ENCODE measurements at regions not wholly inside any gene's neighbourhood (a gene's known extent, or its start where the extent isn't known, plus 50 kb on each side); places are given as distances from the start of the nearest gene placed in this dataset.

DNA sequence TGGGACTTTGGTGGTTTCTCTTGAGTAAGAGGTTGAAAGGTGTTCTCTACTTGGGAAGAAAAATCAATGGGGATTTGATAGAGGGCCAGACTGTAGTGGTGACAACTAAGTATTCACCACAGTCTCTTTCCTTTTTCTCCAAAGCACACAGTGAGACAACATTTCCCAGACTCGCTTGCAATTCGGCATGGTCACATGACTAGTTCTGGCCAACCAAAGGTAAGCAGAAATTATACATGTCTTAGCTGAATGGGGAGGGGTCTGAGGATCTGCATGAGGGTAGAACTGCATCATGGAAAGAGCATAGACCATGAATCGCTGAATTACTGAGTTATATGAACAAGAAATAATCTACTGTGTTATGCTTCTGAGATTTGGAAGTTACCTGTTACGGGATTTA, 144.5 kb upstream of the MYRIP start:
- TF ChIP-seq, protein P1, sequence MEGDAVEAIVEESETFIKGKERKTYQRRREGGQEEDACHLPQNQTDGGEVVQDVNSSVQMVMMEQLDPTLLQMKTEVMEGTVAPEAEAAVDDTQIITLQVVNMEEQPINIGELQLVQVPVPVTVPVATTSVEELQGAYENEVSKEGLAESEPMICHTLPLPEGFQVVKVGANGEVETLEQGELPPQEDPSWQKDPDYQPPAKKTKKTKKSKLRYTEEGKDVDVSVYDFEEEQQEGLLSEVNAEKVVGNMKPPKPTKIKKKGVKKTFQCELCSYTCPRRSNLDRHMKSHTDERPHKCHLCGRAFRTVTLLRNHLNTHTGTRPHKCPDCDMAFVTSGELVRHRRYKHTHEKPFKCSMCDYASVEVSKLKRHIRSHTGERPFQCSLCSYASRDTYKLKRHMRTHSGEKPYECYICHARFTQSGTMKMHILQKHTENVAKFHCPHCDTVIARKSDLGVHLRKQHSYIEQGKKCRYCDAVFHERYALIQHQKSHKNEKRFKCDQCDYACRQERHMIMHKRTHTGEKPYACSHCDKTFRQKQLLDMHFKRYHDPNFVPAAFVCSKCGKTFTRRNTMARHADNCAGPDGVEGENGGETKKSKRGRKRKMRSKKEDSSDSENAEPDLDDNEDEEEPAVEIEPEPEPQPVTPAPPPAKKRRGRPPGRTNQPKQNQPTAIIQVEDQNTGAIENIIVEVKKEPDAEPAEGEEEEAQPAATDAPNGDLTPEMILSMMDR (IDR thresholded peaks at IDR 0.05 in 4 of 5, conservative IDR thresholded peaks at IDR 0.05 in 1 of 5), result no peak
- TF ChIP-seq POLR2A (IDR thresholded peaks at IDR 0.05), result no peak
- in situ Hi-C loops (cut with MboI; ENCODE audit: low sequenced_read_pairs in 4 of 4) (no loop called here), intact Hi-C loops (cut with DNase I; ENCODE audit: low total_unique reads) (no loop called here)
- H3K4me3 ChIP-seq, result no peak overlapping the region
- no peak overlapping the region for H3K27ac ChIP-seq
- H3K9me3 ChIP-seq, result no peaks in the 10 kb centered on the region
- DNase-seq (no peak), ATAC-seq (no peak)
- no peaks in the 10 kb centered on the region for H3K36me3 ChIP-seq
- H3K4me1 ChIP-seq, result no peaks in the 10 kb centered on the region
- no peaks in the 10 kb centered on the region for H3K27me3 ChIP-seq

- in situ Hi-C loops (cut with MboI; ENCODE audit: low sequenced_read_pairs in 4 of 4) (no loop called here), intact Hi-C loops (cut with DNase I; ENCODE audit: low total_unique reads) (no loop called here)
- ATAC-seq, result no peak
- no peak for DNase-seq
- Histone ChIP-seq H3K27ac (no peak overlapping the region), H3K27me3 (no peaks in the 10 kb centered on the region), H3K9me3 (no peaks in the 10 kb centered on the region), H3K4me1 (no peaks in the 10 kb centered on the region), H3K4me3 (no peak overlapping the region), H3K36me3 (no peaks in the 10 kb centered on the region)
- TF ChIP-seq POLR2A (IDR thresholded peaks at IDR 0.05), result no peak
- TF ChIP-seq, protein P1 (IDR thresholded peaks at IDR 0.05 in 4 of 5, conservative IDR thresholded peaks at IDR 0.05 in 1 of 5), result no peak
Measured at GRCh38 chr3:39665441-39665840, 144.0 kb upstream of the MYRIP start.

DNA sequence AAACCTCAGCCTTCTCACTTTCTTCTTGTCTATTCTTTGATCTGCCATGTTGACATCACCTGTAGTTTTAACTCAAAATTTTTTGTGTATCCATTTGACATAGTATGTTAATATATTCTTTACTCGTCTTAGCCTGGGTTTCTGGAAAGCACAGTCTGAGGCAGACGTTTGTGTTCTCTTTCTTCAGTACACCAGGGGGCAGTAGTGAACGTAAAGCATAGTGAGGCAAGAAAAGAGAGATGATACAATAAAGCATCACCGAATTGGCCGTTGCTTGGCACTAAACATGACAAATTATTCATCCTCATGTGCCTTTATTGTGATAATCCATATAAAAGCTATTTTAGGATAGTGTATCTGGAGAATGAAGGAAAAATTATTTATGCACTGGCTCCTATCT, 141.0 kb upstream of the MYRIP start:
- intact Hi-C loops (cut with DNase I; ENCODE audit: low total_unique reads) (no loop called here), in situ Hi-C loops (cut with MboI; ENCODE audit: low sequenced_read_pairs in 4 of 4) (no loop called here)
- Histone ChIP-seq H3K9me3 (no peaks in the 10 kb centered on the region), H3K4me3 (no peak overlapping the region), H3K4me1 (no peaks in the 10 kb centered on the region), H3K27me3 (no peaks in the 10 kb centered on the region), H3K36me3 (no peaks in the 10 kb centered on the region), H3K27ac (no peak overlapping the region)
- DNase-seq, result no peak
- TF ChIP-seq, protein P1 (IDR thresholded peaks at IDR 0.05 in 4 of 5, conservative IDR thresholded peaks at IDR 0.05 in 1 of 5), result peak in 1 of 5 experiments; percentile 13
- no peak for TF ChIP-seq POLR2A (IDR thresholded peaks at IDR 0.05)
- no peak for ATAC-seq

GRCh38 chr3:39671116-39671515, 138.3 kb upstream of the MYRIP start:
- DNase-seq (no peak), ATAC-seq (no peak)
- H3K4me3 ChIP-seq, result no peak overlapping the region
- no peaks in the 10 kb centered on the region for H3K4me1 ChIP-seq
- H3K36me3 ChIP-seq, result no peaks in the 10 kb centered on the region
- intact Hi-C loops (cut with DNase I; ENCODE audit: low total_unique reads) (no loop called here), in situ Hi-C loops (cut with MboI; ENCODE audit: low sequenced_read_pairs in 4 of 4) (no loop called here)
- TF ChIP-seq POLR2A (IDR thresholded peaks at IDR 0.05), result no peak
- TF ChIP-seq, protein P1 (IDR thresholded peaks at IDR 0.05 in 4 of 5, conservative IDR thresholded peaks at IDR 0.05 in 1 of 5), result no peak
- H3K9me3 ChIP-seq, result no peaks in the 10 kb centered on the region
- H3K27me3 ChIP-seq, result no peaks in the 10 kb centered on the region
- no peak overlapping the region for H3K27ac ChIP-seq

- Histone ChIP-seq H3K9me3 (no peaks in the 10 kb centered on the region), H3K27ac (no peak overlapping the region), H3K27me3 (no peaks in the 10 kb centered on the region), H3K4me1 (no peaks in the 10 kb centered on the region), H3K36me3 (no peaks in the 10 kb centered on the region), H3K4me3 (no peak overlapping the region)
- intact Hi-C loops (cut with DNase I; ENCODE audit: low total_unique reads), result no loop called here
- in situ Hi-C loops (cut with MboI; ENCODE audit: low sequenced_read_pairs in 4 of 4), result no loop called here
- DNase-seq (no peak), ATAC-seq (no peak)
- TF ChIP-seq, protein P1 (IDR thresholded peaks at IDR 0.05 in 4 of 5, conservative IDR thresholded peaks at IDR 0.05 in 1 of 5), result no peak
Measured at GRCh38 chr3:39671600-39671999, 137.8 kb upstream of the MYRIP start.

All from gastrocnemius medialis (tissue), 4 donors.